ENCODE measurements at regions not wholly inside any gene's neighbourhood (a gene's known extent, or its start where the extent isn't known, plus 50 kb on each side); places are given as distances from the start of the nearest gene placed in this dataset.

DNA sequence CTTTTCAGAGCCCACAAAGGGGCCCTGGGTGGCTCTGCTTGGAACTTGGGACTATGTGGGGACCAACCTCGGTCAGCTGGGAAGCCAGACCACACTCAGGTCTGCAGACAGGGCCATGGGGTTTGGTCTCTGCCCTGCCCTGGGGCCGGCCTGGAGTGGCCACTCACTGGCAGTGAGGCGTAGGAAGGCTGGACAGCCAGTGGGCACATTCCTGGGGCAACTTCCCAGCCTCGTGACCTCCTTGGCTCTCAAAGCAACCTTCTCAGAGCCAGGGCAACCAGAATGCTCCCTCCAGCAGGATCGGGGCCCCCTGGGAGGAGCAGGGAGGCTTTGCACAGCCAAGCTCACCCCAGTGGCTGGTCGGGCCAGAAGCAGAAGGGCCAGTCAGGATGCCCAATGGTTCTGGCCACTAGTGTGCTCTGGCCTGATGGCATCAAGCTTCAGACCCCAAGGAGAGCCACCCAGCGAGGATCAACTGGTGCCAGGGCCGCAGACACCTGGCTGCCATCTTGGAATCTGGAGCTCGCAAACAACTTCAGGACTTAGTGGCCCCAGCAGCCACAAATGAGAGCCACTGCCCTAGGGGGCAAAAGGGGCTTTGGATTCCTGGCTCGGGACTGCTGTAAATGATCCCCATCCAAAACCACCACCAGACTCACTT lies 87.1 kb downstream of the MYEOV start:
- Histone ChIP-seq H3K27me3 (ENCODE audit: insufficient read depth, low read length) (no peaks in the 10 kb centered on the region), H3K36me3 (ENCODE audit: insufficient read depth, low read length) (no peaks in the 10 kb centered on the region), H3K27ac (ENCODE audit: low read depth, low read length) (no peak overlapping the region), H3K4me3 (ENCODE audit: low read depth, low read length) (no peak overlapping the region), H2AFZ (ENCODE audit: low read length, unreplicated experiment) (no peak overlapping the region), H3K79me2 (ENCODE audit: control insufficient read depth, insufficient read depth, low read length, unreplicated experiment) (no peaks in the 10 kb centered on the region), H3K4me1 (ENCODE audit: control insufficient read depth, insufficient read depth, low read length, unreplicated experiment) (no peaks in the 10 kb centered on the region)

DNA sequence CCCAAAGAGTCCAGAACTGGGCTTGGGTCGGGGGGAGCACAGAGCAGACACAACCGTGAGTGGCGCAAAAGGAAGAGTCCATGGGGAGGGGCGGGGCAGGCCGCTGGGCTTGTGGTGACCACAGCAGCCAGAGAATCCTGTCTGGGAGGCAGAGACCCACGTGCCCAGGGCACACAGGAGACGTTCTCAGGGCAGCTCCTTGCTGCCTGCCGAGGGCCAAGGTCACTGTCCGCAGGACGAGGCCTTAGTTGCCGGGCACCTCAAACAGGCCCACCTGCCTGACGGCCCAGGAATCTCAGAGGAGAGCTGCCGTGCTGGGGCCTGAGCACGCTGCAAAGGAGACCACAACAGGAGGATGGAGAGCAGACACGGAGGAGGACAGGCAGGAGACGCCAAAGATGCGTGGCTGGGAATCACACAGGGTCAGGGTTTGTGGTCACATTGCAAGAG lies 87.8 kb downstream of the MYEOV start:
- Histone ChIP-seq H2AFZ (ENCODE audit: low read length, unreplicated experiment) (no peak overlapping the region), H3K27ac (ENCODE audit: low read depth, low read length) (no peak overlapping the region), H3K27me3 (ENCODE audit: insufficient read depth, low read length) (no peaks in the 10 kb centered on the region), H3K36me3 (ENCODE audit: insufficient read depth, low read length) (no peaks in the 10 kb centered on the region), H3K79me2 (ENCODE audit: control insufficient read depth, insufficient read depth, low read length, unreplicated experiment) (no peaks in the 10 kb centered on the region), H3K4me1 (ENCODE audit: control insufficient read depth, insufficient read depth, low read length, unreplicated experiment) (no peaks in the 10 kb centered on the region), H3K4me3 (ENCODE audit: low read depth, low read length) (no peak overlapping the region)

DNA sequence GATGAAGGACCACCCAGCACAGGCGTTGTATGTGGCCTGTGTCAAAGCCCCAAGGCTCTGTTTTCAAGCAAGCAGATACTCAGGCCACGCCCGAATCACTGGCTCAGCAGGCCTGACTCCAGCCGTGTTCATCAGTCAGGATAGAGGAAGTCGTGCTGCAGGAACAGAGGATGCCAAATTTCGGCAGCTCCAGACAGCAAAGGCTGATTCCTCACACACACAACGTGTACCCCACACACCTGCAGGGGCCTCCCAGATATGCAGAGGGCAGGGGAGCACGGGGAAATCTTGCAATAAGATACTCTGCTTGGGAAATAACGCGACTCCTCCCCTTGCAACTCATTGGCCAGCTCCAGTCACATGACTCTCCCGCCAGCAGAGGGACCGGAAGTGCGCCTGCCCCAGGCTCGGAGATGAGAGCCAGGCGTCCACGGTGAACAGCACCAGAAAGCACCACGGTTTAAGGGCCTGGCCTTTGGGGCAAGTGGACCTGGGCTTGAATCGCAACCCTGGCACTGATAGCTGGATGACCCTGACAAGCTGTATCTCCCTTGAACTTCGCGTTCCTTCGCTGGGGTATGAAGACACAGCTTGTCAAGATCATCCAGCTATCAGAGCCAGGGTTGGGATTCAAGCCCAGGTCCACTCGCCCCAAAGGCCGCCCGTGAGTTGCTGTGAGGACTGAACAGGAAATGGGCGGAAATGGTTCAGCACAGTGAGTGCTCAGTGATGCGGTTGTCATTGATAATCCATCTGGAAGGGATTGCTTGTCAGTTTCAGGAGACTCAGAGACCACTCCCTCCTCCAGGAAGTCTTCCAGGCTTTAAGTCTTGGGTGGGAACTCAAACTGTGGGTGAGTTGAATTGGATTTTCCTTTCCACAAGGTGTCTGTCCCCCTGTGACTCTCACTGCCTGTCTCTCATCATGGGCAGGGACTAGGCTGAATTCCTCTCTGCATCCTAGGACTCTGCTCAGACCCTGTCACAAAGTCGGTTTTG lies 88.5 kb downstream of the MYEOV start:
- Histone ChIP-seq H2AFZ (ENCODE audit: low read length, unreplicated experiment) (no peak overlapping the region), H3K4me3 (ENCODE audit: low read depth, low read length) (no peak overlapping the region)

GRCh38 chr11:69383372-69384250 lies 89.7 kb downstream of the MYEOV start:
- Histone ChIP-seq H3K27me3 (ENCODE audit: insufficient read depth, low read length) (no peaks in the 10 kb centered on the region; the same call in 1 of the 2 replicates), H3K4me1 (ENCODE audit: control insufficient read depth, insufficient read depth, low read length, unreplicated experiment) (no peaks in the 10 kb centered on the region), H3K36me3 (ENCODE audit: insufficient read depth, low read length) (no peaks in the 10 kb centered on the region), H2AFZ (ENCODE audit: low read length, unreplicated experiment) (no peak overlapping the region), H3K4me3 (ENCODE audit: low read depth, low read length) (no peak overlapping the region), H3K27ac (ENCODE audit: low read depth, low read length) (no peak overlapping the region), H3K79me2 (ENCODE audit: control insufficient read depth, insufficient read depth, low read length, unreplicated experiment) (no peaks in the 10 kb centered on the region)

More for the DNA sequence above, 88.5 kb downstream of the MYEOV start:
- H3K36me3 ChIP-seq (ENCODE audit: insufficient read depth, low read length): no peaks in the 10 kb centered on the region
- H3K79me2 ChIP-seq (ENCODE audit: control insufficient read depth, insufficient read depth, low read length, unreplicated experiment): no peaks in the 10 kb centered on the region
- no peak overlapping the region for H3K27ac ChIP-seq (ENCODE audit: low read depth, low read length)
- no peaks in the 10 kb centered on the region for H3K27me3 ChIP-seq (ENCODE audit: insufficient read depth, low read length)
- no peaks in the 10 kb centered on the region for H3K4me1 ChIP-seq (ENCODE audit: control insufficient read depth, insufficient read depth, low read length, unreplicated experiment)

DNA sequence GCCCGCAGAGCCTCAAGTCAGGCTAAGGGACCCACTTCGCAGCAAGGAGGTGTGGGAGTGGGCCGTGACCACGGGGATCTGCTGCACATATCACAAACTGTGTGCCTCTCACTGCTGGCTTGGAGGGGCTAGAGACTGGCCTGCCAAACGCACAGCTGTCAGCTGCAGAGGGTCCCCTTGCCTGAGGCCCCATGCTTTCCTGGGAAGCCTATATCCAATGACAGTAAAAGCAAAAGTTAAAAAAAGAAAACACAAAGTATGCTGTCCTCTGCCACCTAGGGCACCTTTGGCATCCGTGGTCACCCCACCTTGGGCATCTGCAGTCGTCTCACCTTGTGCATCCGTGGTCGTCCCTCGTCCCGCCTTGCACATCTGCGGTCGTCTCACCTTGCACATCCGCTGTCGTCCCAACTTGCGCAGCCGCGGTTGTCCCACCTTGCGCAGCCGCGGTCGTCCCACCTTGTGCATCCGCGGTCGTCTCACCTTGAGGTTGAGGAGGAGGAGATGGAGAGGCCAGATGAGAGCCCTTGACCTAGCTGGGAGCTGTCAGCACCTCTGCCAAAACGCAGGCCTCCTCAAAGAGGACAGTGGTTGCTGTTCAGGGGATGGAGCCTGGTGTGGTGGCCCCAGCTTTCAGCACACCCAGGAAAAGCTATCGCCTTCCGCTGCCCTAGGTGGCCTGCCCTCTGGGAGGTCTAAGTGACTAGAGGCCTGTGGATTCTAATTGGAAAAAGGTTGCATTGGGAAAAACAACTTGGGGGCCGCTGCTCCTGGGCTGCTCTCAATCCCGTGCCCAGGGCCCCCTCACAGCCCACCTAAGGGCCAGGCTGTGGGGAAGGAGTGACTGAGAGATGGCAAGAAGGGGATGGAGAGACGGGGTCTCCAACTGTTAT lies 90.5 kb downstream of the MYEOV start:
- H3K79me2 ChIP-seq (ENCODE audit: control insufficient read depth, insufficient read depth, low read length, unreplicated experiment): no peaks in the 10 kb centered on the region
- no peak overlapping the region for H3K27ac ChIP-seq (ENCODE audit: low read depth, low read length)
- no peak overlapping the region for H3K4me3 ChIP-seq (ENCODE audit: low read depth, low read length)
- H3K36me3 ChIP-seq (ENCODE audit: insufficient read depth, low read length): no peaks in the 10 kb centered on the region
- no peaks in the 10 kb centered on the region; the same call in 1 of the 2 replicates for H3K27me3 ChIP-seq (ENCODE audit: insufficient read depth, low read length)
- no peaks in the 10 kb centered on the region for H3K4me1 ChIP-seq (ENCODE audit: control insufficient read depth, insufficient read depth, low read length, unreplicated experiment)
- no peak overlapping the region for H2AFZ ChIP-seq (ENCODE audit: low read length, unreplicated experiment)

GRCh38 chr11:69385144-69385820 lies 91.3 kb downstream of the MYEOV start:
- H3K4me3 ChIP-seq (ENCODE audit: low read depth, low read length): no peak overlapping the region
- H3K27ac ChIP-seq (ENCODE audit: low read depth, low read length): no peak overlapping the region
- H3K36me3 ChIP-seq (ENCODE audit: insufficient read depth, low read length): no peaks in the 10 kb centered on the region
- no peaks in the 10 kb centered on the region for H3K79me2 ChIP-seq (ENCODE audit: control insufficient read depth, insufficient read depth, low read length, unreplicated experiment)
- no peaks in the 10 kb centered on the region for H3K4me1 ChIP-seq (ENCODE audit: control insufficient read depth, insufficient read depth, low read length, unreplicated experiment)
- no peak overlapping the region for H2AFZ ChIP-seq (ENCODE audit: low read length, unreplicated experiment)
- no peaks in the 10 kb centered on the region; the same call in 1 of the 2 replicates for H3K27me3 ChIP-seq (ENCODE audit: insufficient read depth, low read length)

GRCh38 chr11:69385832-69386427 lies 92.0 kb downstream of the MYEOV start:
- no peaks in the 10 kb centered on the region; the same call in 1 of the 2 replicates for H3K27me3 ChIP-seq (ENCODE audit: insufficient read depth, low read length)
- H3K4me1 ChIP-seq (ENCODE audit: control insufficient read depth, insufficient read depth, low read length, unreplicated experiment): no peaks in the 10 kb centered on the region
- no peak overlapping the region for H3K27ac ChIP-seq (ENCODE audit: low read depth, low read length)
- no peak overlapping the region for H3K4me3 ChIP-seq (ENCODE audit: low read depth, low read length)
- H2AFZ ChIP-seq (ENCODE audit: low read length, unreplicated experiment): no peak overlapping the region
- no peaks in the 10 kb centered on the region for H3K79me2 ChIP-seq (ENCODE audit: control insufficient read depth, insufficient read depth, low read length, unreplicated experiment)
- H3K36me3 ChIP-seq (ENCODE audit: insufficient read depth, low read length): no peaks in the 10 kb centered on the region

GRCh38 chr11:69386594-69387408 lies 92.8 kb downstream of the MYEOV start:
- no peaks in the 10 kb centered on the region for H3K4me1 ChIP-seq (ENCODE audit: control insufficient read depth, insufficient read depth, low read length, unreplicated experiment)
- no peak overlapping the region for H3K4me3 ChIP-seq (ENCODE audit: low read depth, low read length)
- no peak overlapping the region for H2AFZ ChIP-seq (ENCODE audit: low read length, unreplicated experiment)
- no peaks in the 10 kb centered on the region; the same call in 1 of the 2 replicates for H3K27me3 ChIP-seq (ENCODE audit: insufficient read depth, low read length)
- no peaks in the 10 kb centered on the region for H3K79me2 ChIP-seq (ENCODE audit: control insufficient read depth, insufficient read depth, low read length, unreplicated experiment)
- no peaks in the 10 kb centered on the region for H3K36me3 ChIP-seq (ENCODE audit: insufficient read depth, low read length)
- H3K27ac ChIP-seq (ENCODE audit: low read depth, low read length): no peak overlapping the region

Measured in ACC112 (cell line).